ENCODE measurements at regions not wholly inside any gene's neighbourhood (a gene's known extent, or its start where the extent isn't known, plus 50 kb on each side); places are given as distances from the start of the nearest gene placed in this dataset.

DNA sequence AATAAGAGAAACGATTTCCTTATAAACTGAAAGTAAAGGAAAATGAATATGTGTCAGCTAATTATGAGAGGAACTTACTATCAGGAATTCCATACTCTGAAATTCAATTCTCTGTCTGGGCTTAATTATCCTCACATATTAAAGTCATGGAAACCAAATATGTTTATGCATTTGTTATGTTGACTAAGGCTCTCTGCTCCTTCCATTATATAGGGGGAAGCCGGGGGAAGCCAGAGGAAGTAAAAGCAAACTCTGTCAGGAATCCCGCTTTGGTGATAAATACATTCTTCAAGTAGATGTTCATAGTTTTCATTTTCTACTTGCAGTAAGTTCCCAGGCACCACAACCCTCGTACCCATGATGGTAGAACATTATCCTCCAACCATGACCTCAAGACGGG is 142.8 kb upstream of the VCX2 start:
- H3K4me3 ChIP-seq: no peak overlapping the region
- DNase-seq: no peak
- no peaks in the 10 kb centered on the region for H3K9me3 ChIP-seq
- no peaks in the 10 kb centered on the region for H3K27me3 ChIP-seq (ENCODE audit: low read depth)
- no peaks in the 10 kb centered on the region for H3K36me3 ChIP-seq
- ATAC-seq: no peak
- no peaks in the 10 kb centered on the region for H3K4me1 ChIP-seq
- no peak overlapping the region for H3K27ac ChIP-seq
- intact Hi-C loops (cut with DNase I): no loop called here
- TF ChIP-seq CTCF (IDR thresholded peaks at IDR 0.05): no peak

- DNase-seq (no peak), ATAC-seq (no peak)
- H3K4me3 ChIP-seq: no peak overlapping the region
- intact Hi-C loops (cut with DNase I): no loop called here
- no peaks in the 10 kb centered on the region for H3K27me3 ChIP-seq (ENCODE audit: low read depth)
- no peaks in the 10 kb centered on the region for H3K4me1 ChIP-seq
- no peak overlapping the region for H3K27ac ChIP-seq
- no peaks in the 10 kb centered on the region for H3K9me3 ChIP-seq
- TF ChIP-seq CTCF (IDR thresholded peaks at IDR 0.05): no peak
- no peaks in the 10 kb centered on the region for H3K36me3 ChIP-seq
Measured at GRCh38 chrX:8314881-8315280, 143.8 kb upstream of the VCX2 start.

DNA sequence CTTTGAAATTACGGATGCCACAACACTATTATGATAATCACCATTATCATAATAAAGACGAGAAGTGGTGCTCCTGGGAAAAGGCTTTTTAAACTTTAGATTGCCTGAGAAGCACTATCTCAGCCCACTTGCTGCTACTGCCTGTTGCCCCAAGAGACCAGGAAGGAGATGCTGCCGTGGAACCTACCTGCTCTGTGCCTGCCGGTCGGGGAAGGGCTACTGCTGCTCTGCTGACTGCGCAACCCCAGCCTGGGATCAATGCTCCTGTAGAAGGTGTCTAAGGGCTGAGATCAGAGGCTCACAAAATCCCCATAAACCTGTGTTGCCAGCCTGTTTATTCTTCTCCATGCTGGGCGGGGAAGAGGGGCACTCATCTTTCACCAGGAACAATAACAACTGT is 145.3 kb upstream of the VCX3B start:
- Histone ChIP-seq H3K4me3 (no peak overlapping the region), H3K27ac (no peak overlapping the region), H3K27me3 (ENCODE audit: low read depth) (no peaks in the 10 kb centered on the region), H3K36me3 (no peaks in the 10 kb centered on the region), H3K9me3 (no peaks in the 10 kb centered on the region), H3K4me1 (no peaks in the 10 kb centered on the region)
- no peak for TF ChIP-seq CTCF (IDR thresholded peaks at IDR 0.05)
- no peak for ATAC-seq
- intact Hi-C loops (cut with DNase I): no loop called here
- DNase-seq: no peak

- no peak for DNase-seq
- Histone ChIP-seq H3K36me3 (no peaks in the 10 kb centered on the region), H3K27me3 (ENCODE audit: low read depth) (no peaks in the 10 kb centered on the region), H3K9me3 (no peaks in the 10 kb centered on the region), H3K27ac (no peak overlapping the region), H3K4me1 (no peaks in the 10 kb centered on the region), H3K4me3 (no peak overlapping the region)
- ATAC-seq: no peak
- no peak for TF ChIP-seq CTCF (IDR thresholded peaks at IDR 0.05)
- intact Hi-C loops (cut with DNase I): no loop called here
Measured at GRCh38 chrX:8323356-8323755, 141.3 kb upstream of the VCX3B start.

DNA sequence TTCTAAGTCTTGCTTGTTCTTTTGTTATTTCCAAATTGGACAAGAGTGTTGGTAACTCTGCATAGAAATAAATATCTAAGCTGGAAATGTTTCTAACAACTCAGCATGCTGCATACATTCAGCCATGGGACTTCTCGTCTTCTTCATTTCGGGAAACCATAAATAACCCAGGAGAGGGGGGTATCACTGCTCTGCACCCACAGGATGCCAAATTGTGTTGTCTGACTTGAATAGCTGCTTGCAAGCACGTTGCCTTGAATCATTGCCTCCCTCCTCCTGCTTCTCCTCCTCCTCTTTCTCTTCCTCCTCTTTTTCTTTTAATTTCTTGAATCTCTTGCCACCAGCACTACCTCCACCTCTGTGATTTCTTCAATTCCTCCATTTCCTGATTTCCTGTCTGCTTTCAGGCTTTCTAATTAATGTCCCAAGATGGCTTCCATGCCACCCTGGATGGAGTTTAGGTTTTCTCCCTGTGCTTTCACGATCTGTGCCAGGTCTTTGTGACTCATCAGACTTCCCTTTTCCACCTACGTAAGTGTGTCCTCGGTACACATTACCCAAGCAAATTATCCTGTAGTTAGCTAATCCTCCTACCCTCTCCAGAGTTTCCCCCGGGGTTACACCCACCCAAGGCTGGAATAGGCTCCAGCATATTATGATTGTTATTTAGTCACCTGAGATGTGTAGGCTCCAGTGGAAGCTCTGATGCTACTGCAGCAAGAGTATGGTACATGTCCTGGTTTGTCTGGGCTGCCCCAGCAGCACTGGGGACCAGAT is 122.6 kb upstream of the VCX3B start:
- Histone ChIP-seq H3K36me3 (no peaks in the 10 kb centered on the region), H3K4me1 (no peaks in the 10 kb centered on the region), H3K27me3 (ENCODE audit: low read depth) (no peaks in the 10 kb centered on the region), H3K27ac (no peak overlapping the region), H3K9me3 (no peaks in the 10 kb centered on the region), H3K4me3 (no peak overlapping the region)
- no peak for TF ChIP-seq CTCF (IDR thresholded peaks at IDR 0.05)
- DNase-seq (no peak), ATAC-seq (no peak)
- intact Hi-C loops (cut with DNase I): no loop called here

All from lower lobe of right lung (tissue), 2 donors.